GM19395 (cell line): ENCODE measurements at regions not wholly inside any gene's neighbourhood (a gene's known extent, or its start where the extent isn't known, plus 50 kb on each side); places are given as distances from the start of the nearest gene placed in this dataset.

Source experiments
- ATAC-seq: cut with Tn5 transposase; IDR thresholded peaks from one replicate; pipeline ENCODE4 v1.9.1; 2021; ENCODE audit warnings: mild to moderate bottlenecking, moderate library complexity; ENCODE audit not compliant: unreplicated experiment

GRCh38 chr7:54701982-54702381 lies 57.0 kb downstream of the SEC61G start:
- no peak for ATAC-seq

- ATAC-seq, result no peak
Measured at GRCh38 chr7:54699715-54700114, 59.3 kb downstream of the SEC61G start.

- ATAC-seq, result no peak
Measured at GRCh38 chr7:54697659-54698186, 61.3 kb downstream of the SEC61G start.

- ATAC-seq, result no peak
Measured at GRCh38 chr7:54690892-54691291, 68.1 kb downstream of the SEC61G start.

GRCh38 chr7:54690050-54690443 lies 69.0 kb downstream of the SEC61G start:
- ATAC-seq, result no peak

GRCh38 chr7:54689394-54690049 lies 69.5 kb downstream of the SEC61G start:
- no peak for ATAC-seq

GRCh38 chr7:54687462-54688212 lies 71.4 kb downstream of the SEC61G start:
- no peak for ATAC-seq

GRCh38 chr7:54680377-54681005 lies 78.5 kb downstream of the SEC61G start:
- no peak for ATAC-seq

GRCh38 chr7:54679490-54679817 lies 79.6 kb downstream of the SEC61G start:
- no peak for ATAC-seq

- ATAC-seq, result no peak
Measured at GRCh38 chr7:54678763-54679489, 80.1 kb downstream of the SEC61G start.

- ATAC-seq, result no peak
Measured at GRCh38 chr7:54674891-54675290, 84.1 kb downstream of the SEC61G start.

GRCh38 chr7:54672519-54672918 lies 86.5 kb downstream of the SEC61G start:
- no peak for ATAC-seq

GRCh38 chr7:54664235-54665228 lies 94.5 kb downstream of the SEC61G start:
- peak; percentile 88 for ATAC-seq

GRCh38 chr7:54663603-54664234 lies 95.3 kb downstream of the SEC61G start:
- ATAC-seq, result peak; percentile 19

- no peak for ATAC-seq
Measured at GRCh38 chr7:54663186-54663585, 95.8 kb downstream of the SEC61G start.

GRCh38 chr7:54662701-54663100 lies 96.3 kb downstream of the SEC61G start:
- ATAC-seq, result no peak

GRCh38 chr7:54653905-54654304 lies 105.1 kb downstream of the SEC61G start:
- ATAC-seq, result no peak

GRCh38 chr7:54643064-54643463 lies 100.9 kb downstream of the VSTM2A start:
- no peak for ATAC-seq

- no peak for ATAC-seq
Measured at GRCh38 chr7:54637712-54638396, 95.7 kb downstream of the VSTM2A start.
